Activated T-cell treated with anti-CD3 and anti-CD28 coated beads, Interleukin-2, amount 50 U/mL, for 4 hours (primary cell): ENCODE measurements at regions not wholly inside any gene's neighbourhood (a gene's known extent, or its start where the extent isn't known, plus 50 kb on each side); places are given as distances from the start of the nearest gene placed in this dataset.

ENCODE experiments used
- ATAC-seq, 2 donors: fragments of 200-7000 bp; cut with Tn5 transposase; one replicate each; pipeline ENCODE4 v1.10.0; 2021
- DNase-seq: peaks from one replicate; pipeline ENCODE4 v3.0.0-alpha.2; 2020
- H3K27me3 Mint-ChIP-seq: one replicate; pipeline ENCODE4 v1.8.0; 2021; ENCODE audit warnings: low read depth, mixed read lengths
- H3K36me3 Mint-ChIP-seq: one replicate; pipeline ENCODE4 v1.8.0; 2022; ENCODE audit warnings: mixed read lengths; ENCODE audit not compliant: insufficient read depth
- H3K4me1 Mint-ChIP-seq: one replicate; pipeline ENCODE4 v1.8.0; 2021; ENCODE audit warnings: low read depth, mixed read lengths
- H3K4me3 Mint-ChIP-seq: one replicate; pipeline ENCODE4 v1.8.0; 2021; ENCODE audit warnings: mild to moderate bottlenecking, moderate library complexity, mixed read lengths
- H3K9me3 Mint-ChIP-seq: one replicate; pipeline ENCODE4 v1.8.0; 2021; ENCODE audit warnings: mixed read lengths

DNA sequence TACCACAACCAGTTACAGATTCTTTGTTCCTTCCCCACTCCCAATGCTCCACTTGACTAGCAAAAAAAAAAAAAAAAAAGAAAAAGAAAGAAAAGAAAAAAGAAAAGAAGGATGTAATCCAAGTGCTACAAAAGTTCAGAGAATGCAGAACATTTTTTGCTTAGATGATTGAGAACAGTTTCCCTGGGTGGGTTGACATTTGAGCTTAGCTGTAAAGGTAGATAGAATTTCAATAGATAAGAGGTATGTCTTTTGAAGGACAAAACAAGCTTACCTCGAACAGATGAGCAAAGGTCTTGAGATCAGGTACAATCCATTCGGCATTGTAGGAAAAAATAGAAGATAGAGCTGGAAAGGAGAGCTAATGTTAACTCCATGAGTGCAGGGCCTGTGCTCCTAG, 344.6 kb upstream of the NECTIN3 start:
- Mint-ChIP-seq H3K4me1 (no peaks in the 10 kb centered on the region), H3K36me3 (no peaks in the 10 kb centered on the region), H3K4me3 (no peak overlapping the region), H3K9me3 (no peaks in the 10 kb centered on the region), H3K27me3 (peaks cover 7% of the 10 kb centered on the region)
- DNase-seq (no peak), ATAC-seq (no peak)

DNA sequence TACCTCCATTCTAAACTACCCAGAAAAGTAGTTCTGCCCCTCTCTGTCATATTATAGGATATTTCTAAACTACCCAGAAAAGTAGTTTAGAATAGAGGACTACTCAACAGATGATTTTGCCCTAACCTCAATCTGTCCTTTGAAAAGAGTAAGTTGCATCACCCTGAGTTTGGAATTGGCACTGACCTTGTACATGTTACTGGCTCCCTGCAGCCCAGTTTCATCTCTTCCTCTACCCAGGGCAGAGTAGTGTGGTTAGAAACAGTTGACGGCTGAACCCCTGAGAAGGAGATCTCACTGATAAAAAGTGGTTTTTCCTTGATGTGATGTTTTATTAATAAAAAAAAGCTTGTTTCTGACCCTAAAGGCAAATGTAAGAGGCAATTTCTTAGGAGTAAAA, 340.5 kb upstream of the NECTIN3 start:
- Mint-ChIP-seq H3K36me3 (no peaks in the 10 kb centered on the region), H3K4me3 (no peak overlapping the region), H3K27me3 (peaks cover 7% of the 10 kb centered on the region), H3K9me3 (no peaks in the 10 kb centered on the region), H3K4me1 (no peaks in the 10 kb centered on the region)
- DNase-seq = no peak
- ATAC-seq = no peak

DNA sequence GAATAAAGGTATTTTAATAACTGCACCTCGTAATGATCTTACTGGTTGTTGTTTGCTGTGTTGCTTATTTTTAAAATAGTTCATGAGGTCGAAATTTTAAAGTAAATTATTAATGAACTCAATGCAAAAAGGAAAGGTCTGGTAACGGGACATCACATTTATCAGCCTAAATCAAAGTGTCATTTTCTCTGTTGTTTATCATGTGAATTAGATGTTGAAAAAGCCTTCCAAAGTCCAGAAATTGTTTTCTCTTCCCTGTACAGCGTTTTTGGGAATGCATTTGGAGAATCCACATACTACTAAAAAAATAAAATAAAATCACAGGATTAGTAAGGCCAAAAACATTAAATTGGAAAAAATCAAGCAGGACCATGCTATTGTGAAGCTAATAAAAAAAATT, 339.2 kb upstream of the NECTIN3 start:
- Mint-ChIP-seq H3K4me3 (no peak overlapping the region), H3K9me3 (no peaks in the 10 kb centered on the region), H3K4me1 (no peaks in the 10 kb centered on the region), H3K36me3 (no peaks in the 10 kb centered on the region), H3K27me3 (peaks cover 7% of the 10 kb centered on the region)
- no peak for DNase-seq
- no peak for ATAC-seq

DNA sequence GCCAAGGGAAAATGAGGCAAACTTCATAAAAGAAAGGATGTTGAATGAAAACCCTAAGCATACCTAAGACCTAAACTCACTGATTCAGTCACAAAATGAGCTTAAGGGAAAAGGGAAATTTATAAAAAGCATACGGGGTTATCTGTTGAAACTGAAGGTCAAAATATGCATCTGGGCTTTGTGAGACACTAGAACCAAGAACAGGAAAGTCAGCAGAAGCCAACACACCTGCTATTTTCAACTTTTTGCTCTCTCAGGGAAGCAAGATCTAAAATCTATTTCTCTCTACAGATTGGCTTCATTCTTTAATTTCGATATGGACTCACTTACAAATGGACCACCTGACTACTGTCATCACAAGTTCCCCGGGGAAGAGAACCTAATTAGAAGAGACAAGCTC, 338.6 kb upstream of the NECTIN3 start:
- no peak for DNase-seq
- Mint-ChIP-seq H3K27me3 (peaks cover 7% of the 10 kb centered on the region), H3K9me3 (no peaks in the 10 kb centered on the region), H3K4me1 (no peaks in the 10 kb centered on the region), H3K4me3 (no peak overlapping the region), H3K36me3 (no peaks in the 10 kb centered on the region)
- no peak for ATAC-seq

DNA sequence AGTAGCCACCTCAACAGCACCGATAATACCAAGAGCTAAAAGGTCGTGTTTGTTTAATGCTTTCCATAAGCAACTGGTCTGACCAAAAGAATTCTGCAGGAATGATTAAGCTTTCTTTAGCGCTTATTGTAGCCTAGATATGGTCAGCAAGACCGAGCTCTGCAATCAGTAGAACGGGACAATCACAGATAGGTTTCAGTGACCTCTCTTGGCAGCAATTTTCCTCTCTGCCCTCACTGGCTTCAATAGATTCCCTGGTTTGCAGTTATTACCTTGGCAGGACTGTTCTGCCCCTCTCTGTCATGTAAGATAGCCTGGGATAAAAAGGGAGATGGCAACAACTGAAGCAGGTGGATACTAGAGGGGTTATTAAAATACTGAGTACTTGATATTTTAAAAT, 337.1 kb upstream of the NECTIN3 start:
- DNase-seq (no peak), ATAC-seq (no peak)
- Mint-ChIP-seq H3K27me3 (peaks cover 7% of the 10 kb centered on the region), H3K4me3 (no peak overlapping the region), H3K4me1 (no peaks in the 10 kb centered on the region), H3K9me3 (no peaks in the 10 kb centered on the region), H3K36me3 (no peaks in the 10 kb centered on the region)

DNA sequence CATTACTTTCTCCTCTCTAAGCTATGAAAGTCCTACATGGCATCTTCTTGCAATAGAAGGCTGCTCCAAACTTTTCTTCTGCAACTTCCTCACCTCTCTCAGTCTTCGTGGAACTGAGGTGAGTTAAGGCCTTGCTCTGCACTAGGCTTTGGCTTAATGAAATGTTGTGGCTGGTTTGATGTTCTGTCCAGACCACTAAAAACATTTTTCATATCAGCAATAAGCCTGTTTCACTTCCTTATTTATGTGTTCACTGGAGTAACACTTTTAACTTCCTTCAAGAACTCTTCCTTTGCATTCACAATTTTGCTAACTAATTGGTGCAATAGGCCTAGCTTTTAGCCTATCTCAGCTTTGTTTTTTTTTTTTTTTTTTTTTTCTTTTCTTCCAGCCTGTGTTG, 335.3 kb upstream of the NECTIN3 start:
- ATAC-seq = no peak
- Mint-ChIP-seq H3K4me3 (no peak overlapping the region), H3K9me3 (no peaks in the 10 kb centered on the region), H3K4me1 (no peaks in the 10 kb centered on the region), H3K27me3 (no peaks in the 10 kb centered on the region), H3K36me3 (no peaks in the 10 kb centered on the region)
- no peak for DNase-seq

DNA sequence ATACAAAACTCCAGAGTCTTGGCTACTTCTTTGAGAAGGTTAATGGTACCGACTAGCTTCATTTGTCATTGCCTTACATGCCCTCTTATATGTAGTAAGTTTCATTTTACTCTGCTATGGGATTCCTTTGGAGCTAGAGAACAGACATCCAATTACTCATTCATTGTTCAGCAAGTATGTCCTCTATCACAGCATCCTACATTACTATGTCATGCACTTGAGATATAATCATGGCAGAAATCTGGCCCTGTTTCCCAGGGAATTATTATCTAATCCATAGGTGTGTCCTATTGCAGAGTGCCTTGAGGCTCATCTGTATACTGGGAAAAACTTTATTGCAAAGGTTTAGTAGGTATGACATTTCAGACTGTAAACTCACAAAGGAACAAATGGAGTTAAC, 333.1 kb upstream of the NECTIN3 start:
- no peaks in the 10 kb centered on the region for H3K4me1 Mint-ChIP-seq
- no peaks in the 10 kb centered on the region for H3K9me3 Mint-ChIP-seq
- no peak for DNase-seq

DNA sequence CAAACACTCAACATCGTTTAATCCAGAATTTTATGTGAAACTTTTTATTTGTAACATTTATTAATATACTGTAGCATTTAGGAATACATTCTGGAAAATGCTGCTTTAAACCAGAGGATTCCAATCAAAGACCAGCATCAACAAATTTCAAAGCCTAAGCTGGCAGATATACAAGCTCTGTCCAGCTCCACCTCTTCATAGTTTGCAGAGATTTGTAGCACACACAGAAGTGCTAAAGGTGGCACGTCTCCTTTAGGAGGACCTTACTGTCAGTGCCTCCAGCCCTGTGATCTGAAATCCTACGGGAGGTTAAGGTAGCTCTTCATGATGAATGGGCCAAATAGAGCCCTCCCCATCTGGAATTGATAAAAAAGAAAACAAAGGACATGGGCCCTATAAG, 329.7 kb upstream of the NECTIN3 start:
- Mint-ChIP-seq H3K4me3 (no peak overlapping the region), H3K4me1 (no peaks in the 10 kb centered on the region), H3K27me3 (peaks cover 1% of the 10 kb centered on the region), H3K9me3 (no peaks in the 10 kb centered on the region), H3K36me3 (no peaks in the 10 kb centered on the region)
- no peak for DNase-seq
- no peak for ATAC-seq

More for the DNA sequence above, 333.1 kb upstream of the NECTIN3 start:
- no peaks in the 10 kb centered on the region for H3K27me3 Mint-ChIP-seq
- H3K4me3 Mint-ChIP-seq = no peak overlapping the region
- H3K36me3 Mint-ChIP-seq = no peaks in the 10 kb centered on the region
- ATAC-seq = no peak

DNA sequence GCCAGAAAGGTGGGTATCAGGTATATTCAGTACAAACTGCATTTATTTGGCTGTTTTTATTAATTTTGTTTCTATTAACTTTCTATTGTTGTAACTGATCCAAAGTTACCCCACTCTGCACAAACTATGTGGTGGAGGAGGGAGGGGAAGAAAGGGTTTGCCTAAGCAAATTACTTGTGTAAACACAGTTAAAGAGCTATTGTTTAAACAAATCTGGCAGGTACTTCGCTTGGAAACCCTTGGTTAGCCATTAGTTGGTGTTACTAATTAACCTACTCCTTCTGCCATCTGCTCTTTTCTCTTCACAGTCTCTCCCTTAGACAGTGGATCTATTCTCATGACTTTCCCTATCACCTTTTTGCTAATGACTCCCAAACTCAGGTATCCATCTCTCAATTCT, 328.4 kb upstream of the NECTIN3 start:
- Mint-ChIP-seq H3K9me3 (no peaks in the 10 kb centered on the region), H3K36me3 (no peaks in the 10 kb centered on the region), H3K4me3 (no peak overlapping the region), H3K4me1 (no peaks in the 10 kb centered on the region), H3K27me3 (peaks cover 1% of the 10 kb centered on the region)
- DNase-seq (no peak), ATAC-seq (no peak)

DNA sequence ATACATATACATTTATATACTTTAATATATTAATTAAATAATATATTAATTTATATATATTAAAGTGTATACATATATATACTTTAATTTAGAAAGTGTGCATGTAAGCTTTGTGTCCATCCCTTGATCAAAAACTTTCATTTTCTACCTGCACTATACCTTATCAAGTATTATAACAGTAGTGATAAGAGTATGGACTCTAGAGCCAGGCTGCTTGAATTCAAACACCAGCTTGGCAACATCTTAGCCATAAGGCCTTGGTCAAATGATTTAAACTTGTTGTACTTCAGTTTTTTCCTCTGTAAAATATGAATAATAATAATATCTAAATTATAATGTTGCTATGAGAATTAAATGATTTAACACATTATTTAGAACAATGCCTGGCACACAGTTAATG, 327.6 kb upstream of the NECTIN3 start:
- Mint-ChIP-seq H3K27me3 (peaks cover 1% of the 10 kb centered on the region), H3K4me1 (no peaks in the 10 kb centered on the region), H3K4me3 (no peak overlapping the region), H3K9me3 (no peaks in the 10 kb centered on the region), H3K36me3 (no peaks in the 10 kb centered on the region)
- ATAC-seq = no peak
- no peak for DNase-seq

DNA sequence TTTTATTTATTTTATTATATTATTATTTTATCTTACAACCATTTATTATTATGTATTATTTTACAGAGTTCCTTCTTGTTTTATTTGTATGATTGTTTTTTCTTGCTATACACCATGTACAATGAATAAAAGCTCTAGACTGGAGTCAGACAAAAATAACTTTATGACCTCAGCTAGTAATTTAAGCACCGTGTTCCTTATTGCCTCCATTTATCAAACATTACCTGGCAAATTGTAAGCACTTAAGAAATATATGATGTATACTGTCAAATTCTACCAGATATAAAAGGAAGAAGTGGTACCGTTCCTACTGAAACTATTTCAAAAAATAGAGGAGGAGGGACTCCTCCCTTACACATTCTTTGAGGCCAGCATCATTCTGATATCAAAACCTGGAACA, 326.9 kb upstream of the NECTIN3 start:
- no peak for ATAC-seq
- Mint-ChIP-seq H3K4me3 (no peak overlapping the region), H3K4me1 (no peaks in the 10 kb centered on the region), H3K9me3 (no peaks in the 10 kb centered on the region), H3K36me3 (no peaks in the 10 kb centered on the region), H3K27me3 (peaks cover 1% of the 10 kb centered on the region)
- no peak for DNase-seq

DNA sequence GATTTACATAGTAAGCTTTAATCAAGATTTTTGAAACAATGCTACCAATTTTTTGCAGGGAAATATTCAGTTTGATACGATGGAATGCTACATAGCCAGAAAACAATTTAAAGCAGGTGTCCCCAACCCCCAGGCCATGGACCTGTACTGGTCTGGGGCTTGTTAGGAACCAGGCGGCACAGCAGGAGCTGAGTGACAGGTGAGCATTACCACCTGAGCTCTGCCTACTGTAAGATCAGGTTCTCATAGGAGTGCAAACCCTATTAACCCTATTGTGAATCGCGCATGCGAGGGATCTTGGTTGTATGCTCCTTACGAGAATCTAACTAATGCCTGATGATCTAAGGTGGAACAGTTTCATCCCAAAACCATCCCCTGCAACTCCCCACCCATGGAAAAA, 322.6 kb upstream of the NECTIN3 start:
- Mint-ChIP-seq H3K27me3 (peaks cover 1% of the 10 kb centered on the region), H3K36me3 (no peaks in the 10 kb centered on the region), H3K4me1 (no peaks in the 10 kb centered on the region), H3K9me3 (no peaks in the 10 kb centered on the region), H3K4me3 (no peak overlapping the region)
- ATAC-seq (no peak), DNase-seq (no peak)

DNA sequence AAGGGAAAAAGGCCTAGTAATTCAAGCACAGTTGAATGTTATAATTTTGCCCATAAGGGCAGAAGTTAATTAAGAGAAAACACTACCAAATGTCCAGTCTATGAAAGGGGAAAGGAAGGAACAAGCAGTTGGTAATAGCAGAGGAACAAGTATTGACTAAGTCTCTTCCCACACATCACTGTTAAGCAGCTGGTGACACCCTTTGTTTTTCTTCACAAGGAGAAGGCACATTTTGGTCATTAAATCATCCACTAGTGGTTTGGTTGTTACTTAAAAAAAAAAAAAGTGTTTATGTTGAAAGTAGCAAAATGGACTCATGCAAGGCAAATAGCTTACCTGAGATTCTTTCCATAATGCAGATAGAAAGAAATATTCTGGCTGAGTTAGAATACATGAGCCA, 321.4 kb upstream of the NECTIN3 start:
- ATAC-seq = no peak
- peaks cover 1% of the 10 kb centered on the region for H3K27me3 Mint-ChIP-seq
- no peak for DNase-seq
- H3K4me1 Mint-ChIP-seq = no peaks in the 10 kb centered on the region
- H3K9me3 Mint-ChIP-seq = no peaks in the 10 kb centered on the region
- no peaks in the 10 kb centered on the region for H3K36me3 Mint-ChIP-seq
- no peak overlapping the region for H3K4me3 Mint-ChIP-seq

DNA sequence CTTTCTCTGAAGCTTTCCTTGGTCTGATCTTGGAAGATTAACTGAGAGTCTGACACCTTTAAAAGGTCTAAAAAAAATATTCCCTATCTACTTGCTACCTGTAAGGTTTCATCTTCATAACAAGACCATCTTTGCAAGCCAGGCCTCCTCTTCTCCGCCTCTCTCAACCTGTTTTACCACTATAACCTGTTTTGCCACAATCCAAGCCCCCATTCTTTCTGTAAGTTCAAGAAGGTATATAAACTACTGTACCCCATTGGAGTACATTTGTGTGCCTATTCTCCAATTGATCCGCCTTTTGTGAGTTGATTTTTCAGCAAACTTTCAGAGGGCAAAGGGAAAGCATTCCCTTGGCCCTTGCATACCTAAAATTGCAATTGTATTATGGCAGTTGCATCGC, 319.3 kb upstream of the NECTIN3 start:
- Mint-ChIP-seq H3K4me1 (no peaks in the 10 kb centered on the region), H3K4me3 (no peak overlapping the region), H3K27me3 (no peaks in the 10 kb centered on the region)

DNA sequence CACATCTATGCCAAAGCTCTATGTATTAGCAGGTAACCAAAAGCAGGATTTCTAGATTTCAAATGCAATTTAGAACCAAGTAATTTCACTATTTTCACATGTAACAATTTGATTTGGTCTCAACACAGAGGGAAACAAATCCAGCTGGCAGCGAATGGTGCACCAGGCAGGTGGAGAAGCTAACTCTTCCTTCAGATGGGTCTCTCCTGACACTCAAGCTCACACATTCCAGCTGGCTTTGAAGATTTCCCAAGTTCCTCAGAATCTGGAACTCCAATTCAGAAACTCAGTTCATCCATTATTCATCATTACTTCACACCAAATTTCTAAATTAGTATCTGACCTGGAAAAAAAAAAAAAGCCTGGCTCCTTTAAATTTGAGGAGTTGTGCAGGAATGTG, 318.1 kb upstream of the NECTIN3 start:
- DNase-seq (no peak), ATAC-seq (no peak)
- H3K27me3 Mint-ChIP-seq = no peaks in the 10 kb centered on the region
- H3K9me3 Mint-ChIP-seq = no peaks in the 10 kb centered on the region
- H3K4me3 Mint-ChIP-seq = no peak overlapping the region
- no peaks in the 10 kb centered on the region for H3K36me3 Mint-ChIP-seq
- H3K4me1 Mint-ChIP-seq = no peaks in the 10 kb centered on the region

More for the DNA sequence above, 319.3 kb upstream of the NECTIN3 start:
- ATAC-seq (no peak), DNase-seq (no peak)
- no peaks in the 10 kb centered on the region for H3K9me3 Mint-ChIP-seq
- no peaks in the 10 kb centered on the region for H3K36me3 Mint-ChIP-seq

DNA sequence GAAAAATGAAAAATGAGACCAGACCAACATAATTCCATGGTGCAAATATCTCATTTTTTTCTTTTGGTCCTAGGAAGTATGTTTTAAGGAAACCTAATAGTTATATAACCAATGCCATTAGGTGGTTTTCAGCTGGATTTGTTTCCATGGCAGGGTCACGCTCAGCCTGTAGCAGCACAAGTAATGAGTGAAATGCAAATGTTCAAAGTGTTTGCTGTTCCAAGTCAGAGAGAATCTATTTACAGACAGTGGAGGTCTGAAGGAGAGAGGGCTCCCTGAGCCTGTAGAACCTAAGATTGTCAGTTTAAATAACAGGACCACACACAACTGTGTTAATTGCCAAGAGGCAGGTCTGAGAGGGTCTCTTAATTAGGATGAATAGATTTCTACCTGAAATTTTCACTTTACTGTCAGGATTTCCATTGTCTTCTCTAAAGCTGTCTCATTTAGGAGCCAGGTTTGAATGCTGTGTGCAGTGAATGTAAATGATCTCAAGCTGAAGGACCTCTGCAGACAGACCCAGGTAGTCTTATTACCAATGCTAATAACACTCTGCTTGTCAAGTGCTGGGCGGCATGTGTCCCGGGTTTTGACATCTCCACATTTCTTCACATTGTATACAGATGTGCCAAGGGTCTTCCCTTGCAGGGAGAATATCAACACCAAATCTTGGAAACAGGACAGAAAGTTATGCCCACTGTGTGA, 317.3 kb upstream of the NECTIN3 start:
- H3K4me1 Mint-ChIP-seq = no peaks in the 10 kb centered on the region
- no peaks in the 10 kb centered on the region for H3K9me3 Mint-ChIP-seq
- ATAC-seq (no peak), DNase-seq (no peak)
- no peaks in the 10 kb centered on the region for H3K27me3 Mint-ChIP-seq
- no peaks in the 10 kb centered on the region for H3K36me3 Mint-ChIP-seq
- H3K4me3 Mint-ChIP-seq = no peak overlapping the region
